GM12865 (cell line): ENCODE measurements at regions not wholly inside any gene's neighbourhood (a gene's known extent, or its start where the extent isn't known, plus 50 kb on each side); places are given as distances from the start of the nearest gene placed in this dataset.

Source experiments
- DNase-seq: peaks from one replicate; pipeline ENCODE4 v3.0.0; 2010; ENCODE audit warnings: low read depth
- H3K4me3 ChIP-seq: 2 replicates; pipeline ENCODE4 v1.5.1; 2011; ENCODE audit warnings: mild to moderate bottlenecking, low read depth, low read length, control low read depth
- TF ChIP-seq, protein P1 (sequence below): IDR thresholded peaks from 2 replicates; pipeline ENCODE4 v1.5.1; 2011; ENCODE audit warnings: low read length, control low read depth, low read depth, inconsistent platforms; ENCODE audit not compliant: insufficient read depth; ENCODE audit errors: missing control alignments

DNA sequence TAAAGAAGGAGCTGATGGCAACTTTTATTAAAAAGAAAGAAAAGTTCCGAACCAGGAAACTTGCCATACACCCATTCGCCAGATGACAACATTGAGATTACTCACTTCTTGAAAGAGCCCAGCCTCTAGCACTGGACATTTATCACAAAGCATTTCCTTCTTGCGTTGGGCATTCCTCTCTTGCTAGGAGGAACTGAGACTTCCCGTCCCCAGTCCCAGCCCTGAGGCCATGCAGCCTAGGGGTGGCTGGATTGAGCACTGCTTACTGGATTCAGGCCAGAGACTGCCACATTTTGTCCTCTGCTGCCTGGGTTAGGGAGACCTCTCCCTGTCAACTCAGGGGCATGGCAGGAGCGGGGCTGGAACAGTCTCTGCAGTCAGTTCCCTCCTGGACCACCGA, 80.1 kb downstream of the SDC1 start:
- TF ChIP-seq, protein P1, sequence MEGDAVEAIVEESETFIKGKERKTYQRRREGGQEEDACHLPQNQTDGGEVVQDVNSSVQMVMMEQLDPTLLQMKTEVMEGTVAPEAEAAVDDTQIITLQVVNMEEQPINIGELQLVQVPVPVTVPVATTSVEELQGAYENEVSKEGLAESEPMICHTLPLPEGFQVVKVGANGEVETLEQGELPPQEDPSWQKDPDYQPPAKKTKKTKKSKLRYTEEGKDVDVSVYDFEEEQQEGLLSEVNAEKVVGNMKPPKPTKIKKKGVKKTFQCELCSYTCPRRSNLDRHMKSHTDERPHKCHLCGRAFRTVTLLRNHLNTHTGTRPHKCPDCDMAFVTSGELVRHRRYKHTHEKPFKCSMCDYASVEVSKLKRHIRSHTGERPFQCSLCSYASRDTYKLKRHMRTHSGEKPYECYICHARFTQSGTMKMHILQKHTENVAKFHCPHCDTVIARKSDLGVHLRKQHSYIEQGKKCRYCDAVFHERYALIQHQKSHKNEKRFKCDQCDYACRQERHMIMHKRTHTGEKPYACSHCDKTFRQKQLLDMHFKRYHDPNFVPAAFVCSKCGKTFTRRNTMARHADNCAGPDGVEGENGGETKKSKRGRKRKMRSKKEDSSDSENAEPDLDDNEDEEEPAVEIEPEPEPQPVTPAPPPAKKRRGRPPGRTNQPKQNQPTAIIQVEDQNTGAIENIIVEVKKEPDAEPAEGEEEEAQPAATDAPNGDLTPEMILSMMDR = no peak
- peak; percentile 39 for DNase-seq
- H3K4me3 ChIP-seq = no peak overlapping the region

DNA sequence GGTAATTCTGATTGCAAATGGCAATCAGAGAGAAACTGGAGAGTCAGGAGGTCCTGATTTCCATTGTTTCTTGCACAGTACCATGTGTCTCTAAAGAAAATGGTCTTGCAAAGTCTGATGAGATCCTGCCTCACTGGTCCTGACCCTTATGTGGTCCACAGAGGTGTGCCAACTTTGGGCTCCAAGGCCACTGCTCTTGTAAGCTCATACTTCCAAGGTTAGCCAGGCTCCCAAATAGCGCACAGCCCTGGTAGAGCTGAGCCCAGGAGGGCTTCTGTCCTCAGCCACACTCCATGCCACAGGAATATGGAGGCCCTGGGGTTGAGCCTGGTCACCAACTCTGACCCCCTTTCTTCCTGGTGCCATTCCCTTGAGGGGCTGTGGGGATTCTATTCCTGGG, 80.7 kb downstream of the SDC1 start:
- no peak for DNase-seq
- H3K4me3 ChIP-seq = no peak overlapping the region
- TF ChIP-seq, protein P1 = no peak

DNA sequence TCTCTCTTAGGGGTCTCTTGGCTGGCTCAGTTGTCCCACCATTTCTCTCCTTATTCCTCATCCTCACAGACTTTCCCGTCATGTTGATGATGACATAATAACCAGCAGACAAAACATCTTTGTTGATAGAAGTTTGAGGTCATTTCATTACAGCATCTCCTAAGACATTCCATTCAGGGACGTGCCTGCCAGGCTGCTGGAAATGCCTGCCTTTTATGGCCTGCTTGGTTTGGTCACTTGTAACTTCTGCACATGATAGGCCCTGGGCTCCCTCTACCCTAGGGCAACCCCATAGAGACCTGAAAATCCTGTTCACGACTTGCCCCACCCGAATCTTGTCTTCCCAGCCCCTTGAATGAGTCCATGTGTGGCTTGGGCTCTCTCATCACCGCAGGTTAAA, 81.7 kb downstream of the SDC1 start:
- TF ChIP-seq, protein P1 = no peak
- DNase-seq = no peak

DNA sequence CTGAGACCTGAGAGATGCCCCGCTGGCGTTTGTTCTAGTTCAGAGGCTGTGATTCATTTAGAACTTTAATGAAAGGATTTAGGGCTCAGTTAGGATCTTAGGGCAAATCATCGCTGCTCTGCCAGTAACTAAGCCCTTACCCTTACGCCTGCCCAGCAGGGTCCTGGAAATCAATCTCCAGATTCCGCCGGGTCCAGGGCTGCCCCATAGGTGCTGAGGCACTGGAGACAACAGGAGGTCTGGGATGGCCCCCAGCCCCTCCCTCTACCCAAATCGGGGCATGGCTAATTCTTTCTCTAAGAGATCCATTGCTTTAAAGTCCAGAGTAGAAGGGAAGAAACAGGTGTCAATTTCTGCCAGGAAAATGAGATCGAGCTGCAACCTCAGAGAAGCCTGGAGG, 83.1 kb downstream of the SDC1 start:
- DNase-seq = no peak
- H3K4me3 ChIP-seq = no peak overlapping the region
- TF ChIP-seq, protein P1 = no peak

More for the DNA sequence above, 81.7 kb downstream of the SDC1 start:
- no peak overlapping the region for H3K4me3 ChIP-seq

DNA sequence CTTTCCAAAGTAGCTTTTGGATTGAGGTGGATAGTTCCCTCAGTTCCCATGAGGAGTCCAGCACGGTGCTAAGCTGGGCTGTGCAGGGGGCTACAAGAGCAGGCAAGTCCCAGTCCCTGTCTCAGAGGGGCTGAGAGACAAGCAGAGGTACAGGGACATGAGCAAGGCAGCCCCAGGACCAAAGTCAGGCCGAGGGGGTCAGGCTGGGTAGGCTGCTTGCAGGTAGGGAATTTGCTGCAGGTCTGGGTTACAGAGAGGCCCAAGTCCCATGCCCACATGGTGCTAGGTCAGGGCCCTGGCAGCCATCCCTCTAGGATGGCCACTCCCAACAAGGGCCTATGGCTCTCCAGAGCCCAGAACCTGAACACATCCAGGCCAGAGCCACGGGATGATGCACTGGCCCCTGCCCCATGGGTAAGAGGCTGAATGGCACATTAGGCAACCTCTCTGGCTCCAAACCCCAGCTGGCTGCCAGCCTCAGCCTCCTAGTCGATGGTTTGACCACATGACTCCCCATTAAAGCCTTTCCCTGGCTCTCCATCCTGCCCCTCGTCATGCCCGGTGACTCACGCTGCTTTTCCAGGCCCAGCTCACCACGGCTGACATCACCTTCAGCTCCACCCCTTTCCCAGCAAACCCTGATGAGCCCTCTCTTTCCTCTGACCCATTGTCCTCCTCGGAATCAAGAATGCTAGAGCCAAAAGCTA, 83.7 kb downstream of the SDC1 start:
- no peak overlapping the region for H3K4me3 ChIP-seq
- TF ChIP-seq, protein P1 = no peak
- no peak for DNase-seq

DNA sequence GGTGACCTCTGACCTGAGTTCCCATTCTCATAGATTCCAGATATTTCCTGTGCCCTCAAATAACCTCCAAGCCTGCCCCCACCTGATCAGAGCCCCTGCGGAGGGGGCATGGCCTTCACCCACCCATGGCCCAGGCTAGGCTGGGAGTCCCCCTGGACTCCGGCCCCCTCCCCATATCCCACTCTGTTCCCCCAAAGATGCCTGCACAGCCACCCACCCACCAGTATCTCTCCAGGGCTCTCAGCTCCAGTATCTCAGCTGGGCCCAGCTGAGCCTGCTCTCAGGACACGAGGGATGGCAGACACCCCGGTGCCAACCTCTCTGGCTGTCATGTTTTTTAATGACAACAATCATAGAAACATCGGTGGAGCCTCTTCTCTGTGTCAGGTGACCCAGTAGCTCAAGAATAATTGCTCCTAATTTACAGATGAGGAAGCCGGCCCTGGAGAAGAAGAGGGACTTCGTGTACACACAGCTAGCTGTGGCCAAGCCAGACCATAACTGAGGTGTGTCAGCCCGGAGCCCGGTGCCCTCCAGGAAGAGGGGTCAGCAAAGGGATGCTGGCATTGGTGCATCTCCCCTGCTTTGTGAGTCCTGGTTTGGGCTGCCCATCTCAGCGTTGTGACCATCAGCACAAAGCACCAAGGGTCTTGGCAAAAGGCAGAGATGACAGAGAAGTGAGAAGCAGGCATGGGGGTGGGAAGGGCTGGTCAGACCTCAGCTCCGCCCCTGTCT, 84.4 kb downstream of the SDC1 start:
- no peak for DNase-seq
- TF ChIP-seq, protein P1 = no peak
- no peak overlapping the region for H3K4me3 ChIP-seq
